GM12878 (cell line): ENCODE measurements at regions not wholly inside any gene's neighbourhood (a gene's known extent, or its start where the extent isn't known, plus 50 kb on each side); places are given as distances from the start of the nearest gene placed in this dataset.

Experiments used
- ATAC-seq: fragments of 200-7000 bp; cut with Tn5 transposase; 3 replicates; pipeline ENCODE4 v1.9.1; 2020; ENCODE audit warnings: mild to moderate bottlenecking, moderate library complexity
- BruUV-seq: library from RNA; stranded (reverse); fragments of 400-500 nt; replicated peaks from 2 replicates; lab custom pipeline; 2021; lab: Mats Ljungman, UMichigan
- CTCF ChIA-PET: fragments of 300-600 bp; sonication (Branson Sonifier 250); formaldehyde crosslinking; extraction: SDS; loops from one replicate; lab custom pipeline; 2021; ENCODE audit warnings: inconsistent platforms; lab: Yijun Ruan, JAX
- POLR2A ChIA-PET: fragments of 350-600 bp; formaldehyde crosslinking; extraction: SDS; loops from one replicate; lab custom pipeline; 2021; ENCODE audit warnings: inconsistent platforms; lab: Charles Lee
- RAD21 ChIA-PET: fragments of 300-600 bp; sonication (Branson Sonifier 250); formaldehyde crosslinking; loops from one replicate; lab custom pipeline; 2023; ENCODE audit warnings: antibody characterized with exemption; ENCODE audit not compliant: unreplicated experiment; lab: Charles Lee
- SMC1A ChIA-PET: fragments of 300-600 bp; sonication (Branson Sonifier 250); formaldehyde crosslinking; loops from one replicate; lab custom pipeline; 2023; ENCODE audit not compliant: unreplicated experiment, uncharacterized antibody; lab: Charles Lee
- DNase-seq: peaks from one replicate; pipeline ENCODE4 v3.0.0-alpha.2; 2011; ENCODE audit warnings: low read depth, low spot score
- FAIRE-seq: peaks from 3 replicates; lab custom pipeline; 2011; peaks lifted over from hg19 to GRCh38; lab: Jason Lieb, UNC
- H2AFZ ChIP-seq: 2 replicates; pipeline ENCODE4 v1.6.0; 2011; ENCODE audit warnings: low read depth, low read length, control low read depth; ENCODE audit not compliant: control insufficient read depth
- H3K27ac ChIP-seq: 2 replicates; pipeline ENCODE4 v1.5.1; 2011; ENCODE audit warnings: control low read depth; ENCODE audit not compliant: control insufficient read depth, insufficient read depth
- H3K27me3 ChIP-seq, 2 experiments: replicated peaks in 1 of 2; 2 replicates each; pipeline versions ENCODE4 v1.6.0 to v1.6.1; 2011; ENCODE audit warnings: low read length in 1 of 2; ENCODE audit not compliant: control insufficient read depth in 2 of 2, insufficient read depth in 2 of 2
- H3K36me3 ChIP-seq, 2 experiments: 2 replicates each; pipeline ENCODE4 v1.5.1; 2011; ENCODE audit warnings: low read length in 1 of 2; ENCODE audit not compliant: control insufficient read depth in 2 of 2, insufficient read depth in 2 of 2
- H3K4me1 ChIP-seq: 2 replicates; pipeline ENCODE4 v1.6.1; 2011; ENCODE audit warnings: mild to moderate bottlenecking, low read length, moderate library complexity, mixed read lengths; ENCODE audit not compliant: control insufficient read depth, insufficient read depth
- H3K4me2 ChIP-seq: 2 replicates; pipeline ENCODE4 v1.6.0; 2011; ENCODE audit warnings: control low read depth; ENCODE audit not compliant: control insufficient read depth, insufficient read depth
- H3K4me3 ChIP-seq: fragments of 200-600 bp; sonication (generic); 2 replicates; pipeline ENCODE4 v1.5.1; 2016
- H3K79me2 ChIP-seq: 2 replicates; pipeline ENCODE4 v1.6.0; 2011; ENCODE audit warnings: low read length; ENCODE audit not compliant: control insufficient read depth, insufficient read depth
- H3K9ac ChIP-seq: 2 replicates; pipeline ENCODE4 v1.8.0; 2011; ENCODE audit warnings: low read length, control low read depth, mixed read lengths; ENCODE audit not compliant: control insufficient read depth, insufficient read depth
- H3K9me3 ChIP-seq: replicated peaks from 3 replicates; pipeline ENCODE4 v1.5.1; 2011; ENCODE audit warnings: mild to moderate bottlenecking, low read length; ENCODE audit not compliant: control insufficient read depth, insufficient read depth
- H4K20me1 ChIP-seq: 2 replicates; pipeline ENCODE4 v1.6.0; 2011; ENCODE audit not compliant: control insufficient read depth, insufficient read depth
- BRCA1 ChIP-seq: IDR thresholded peaks from 2 replicates; pipeline ENCODE4 v1.6.1; 2011; ENCODE audit warnings: low read depth, low read length, improper control_type of control experiment
- HDGF ChIP-seq: fragments of 450-650 bp; IDR thresholded peaks from 2 replicates; pipeline ENCODE4 v1.6.1; 2016; ENCODE audit warnings: antibody characterized with exemption
- MTA2 ChIP-seq: fragments of 450-650 bp; IDR thresholded peaks from 2 replicates; pipeline ENCODE4 v1.6.1; 2016; ENCODE audit warnings: low read depth, mild to moderate bottlenecking, moderate library complexity
- NFYB ChIP-seq: IDR thresholded peaks from 2 replicates; pipeline ENCODE4 v1.6.1; 2011; ENCODE audit warnings: low read depth, mild to moderate bottlenecking, low read length, improper control_type of control experiment, moderate library complexity; ENCODE audit not compliant: insufficient read depth
- RAD51 ChIP-seq: fragments of 450-650 bp; IDR thresholded peaks from 2 replicates; pipeline ENCODE4 v1.6.1; 2016; ENCODE audit warnings: moderate library complexity, mild to moderate bottlenecking, inconsistent platforms
- RBBP5 ChIP-seq: fragments of 200-600 bp; sonication (generic); conservative IDR thresholded peaks from 2 replicates; pipeline ENCODE4 v1.6.1; 2016
- RUNX3 ChIP-seq: IDR thresholded peaks from 2 replicates; pipeline ENCODE4 v1.6.1; 2012; ENCODE audit warnings: low read length, inconsistent platforms
- SMC3 ChIP-seq: IDR thresholded peaks from 2 replicates; pipeline ENCODE4 v1.6.1; 2011; ENCODE audit warnings: low read length, improper control_type of control experiment, borderline replicate concordance
- SREBF1 ChIP-seq: IDR thresholded peaks from 2 replicates; pipeline ENCODE4 v1.6.1; 2012; ENCODE audit warnings: mild to moderate bottlenecking, low read length
- TCF12 ChIP-seq: IDR thresholded peaks from 2 replicates; pipeline ENCODE4 v1.6.1; 2011; ENCODE audit warnings: low read depth, mild to moderate bottlenecking, low read length
- WGBS: methylation state at CpG from one replicate; pipeline ENCODE4 v1.1.6; 2016; ENCODE audit warnings: low lambda C conversion rate; ENCODE audit not compliant: insufficient replicate concordance, insufficient coverage; ENCODE audit errors: missing lambda C conversion rate; 5-methylcytosine and 5-hydroxymethylcytosine counted together
- in situ Hi-C: fragments of 300-500 bp; cut with MboI; formaldehyde crosslinking; loops from 9 replicates; pipeline ENCODE4 v1.14.3; 2018; ENCODE audit warnings: mixed read lengths
- intact Hi-C: fragments of 100-400 bp; cut with micrococcal nuclease; formaldehyde crosslinking; loops from one replicate; pipeline ENCODE4 v1.14.2; 2022; ENCODE audit not compliant: unreplicated experiment
- TF ChIP-seq, protein P1 (sequence below): fragments of 450-650 bp; IDR thresholded peaks from 2 replicates; pipeline ENCODE4 v1.6.1; 2017; ENCODE audit warnings: borderline replicate concordance
- TF ChIP-seq, protein P2 (sequence below): fragments of 450-650 bp; IDR thresholded peaks from 2 replicates; pipeline ENCODE4 v1.6.1; 2014; ENCODE audit warnings: mild to moderate bottlenecking
- TF ChIP-seq, protein P3 (sequence below): fragments of 450-650 bp; formaldehyde crosslinking; IDR thresholded peaks from 2 replicates; pipeline ENCODE4 v1.4.0; 2022; ENCODE audit warnings: mild to moderate bottlenecking, moderate library complexity
- TF ChIP-seq, protein P4 (sequence below): fragments of 450-650 bp; IDR thresholded peaks from 2 replicates; pipeline ENCODE4 v1.6.1; 2017; ENCODE audit warnings: antibody characterized with exemption, mild to moderate bottlenecking, moderate library complexity
- TF ChIP-seq, protein P5 (sequence below): fragments of 450-650 bp; IDR thresholded peaks from 2 replicates; pipeline ENCODE4 v1.6.1; 2017; ENCODE audit warnings: low read depth, mild to moderate bottlenecking, moderate library complexity

DNA sequence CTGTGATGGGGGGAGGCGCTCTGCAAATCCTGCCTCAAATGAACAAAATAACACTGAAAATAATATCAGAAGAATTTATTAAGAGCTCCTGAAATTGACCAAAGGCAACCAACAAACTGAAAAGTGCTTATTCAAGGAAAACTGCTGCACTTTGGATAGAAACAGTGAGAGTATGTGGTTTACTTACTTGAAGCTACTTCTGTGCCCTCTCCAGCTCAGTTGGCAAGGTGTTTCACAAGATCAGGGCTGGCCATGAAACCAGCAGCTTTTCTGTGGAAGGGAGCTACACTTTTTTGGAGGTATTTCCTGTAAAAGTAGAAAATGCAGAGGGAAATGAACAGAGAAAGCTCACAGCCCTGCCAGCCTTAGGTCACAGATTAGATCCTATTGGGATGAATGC is 310.0 kb upstream of the SPAG17 start (continued):
- TF ChIP-seq MTA2 (no peak), HDGF (no peak), RBBP5 (no peak), TCF12 (no peak)
- TF ChIP-seq, protein P1, sequence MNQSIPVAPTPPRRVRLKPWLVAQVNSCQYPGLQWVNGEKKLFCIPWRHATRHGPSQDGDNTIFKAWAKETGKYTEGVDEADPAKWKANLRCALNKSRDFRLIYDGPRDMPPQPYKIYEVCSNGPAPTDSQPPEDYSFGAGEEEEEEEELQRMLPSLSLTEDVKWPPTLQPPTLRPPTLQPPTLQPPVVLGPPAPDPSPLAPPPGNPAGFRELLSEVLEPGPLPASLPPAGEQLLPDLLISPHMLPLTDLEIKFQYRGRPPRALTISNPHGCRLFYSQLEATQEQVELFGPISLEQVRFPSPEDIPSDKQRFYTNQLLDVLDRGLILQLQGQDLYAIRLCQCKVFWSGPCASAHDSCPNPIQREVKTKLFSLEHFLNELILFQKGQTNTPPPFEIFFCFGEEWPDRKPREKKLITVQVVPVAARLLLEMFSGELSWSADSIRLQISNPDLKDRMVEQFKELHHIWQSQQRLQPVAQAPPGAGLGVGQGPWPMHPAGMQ: no peak
- TF ChIP-seq, protein P2, sequence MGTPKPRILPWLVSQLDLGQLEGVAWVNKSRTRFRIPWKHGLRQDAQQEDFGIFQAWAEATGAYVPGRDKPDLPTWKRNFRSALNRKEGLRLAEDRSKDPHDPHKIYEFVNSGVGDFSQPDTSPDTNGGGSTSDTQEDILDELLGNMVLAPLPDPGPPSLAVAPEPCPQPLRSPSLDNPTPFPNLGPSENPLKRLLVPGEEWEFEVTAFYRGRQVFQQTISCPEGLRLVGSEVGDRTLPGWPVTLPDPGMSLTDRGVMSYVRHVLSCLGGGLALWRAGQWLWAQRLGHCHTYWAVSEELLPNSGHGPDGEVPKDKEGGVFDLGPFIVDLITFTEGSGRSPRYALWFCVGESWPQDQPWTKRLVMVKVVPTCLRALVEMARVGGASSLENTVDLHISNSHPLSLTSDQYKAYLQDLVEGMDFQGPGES: no peak
- TF ChIP-seq, protein P3, sequence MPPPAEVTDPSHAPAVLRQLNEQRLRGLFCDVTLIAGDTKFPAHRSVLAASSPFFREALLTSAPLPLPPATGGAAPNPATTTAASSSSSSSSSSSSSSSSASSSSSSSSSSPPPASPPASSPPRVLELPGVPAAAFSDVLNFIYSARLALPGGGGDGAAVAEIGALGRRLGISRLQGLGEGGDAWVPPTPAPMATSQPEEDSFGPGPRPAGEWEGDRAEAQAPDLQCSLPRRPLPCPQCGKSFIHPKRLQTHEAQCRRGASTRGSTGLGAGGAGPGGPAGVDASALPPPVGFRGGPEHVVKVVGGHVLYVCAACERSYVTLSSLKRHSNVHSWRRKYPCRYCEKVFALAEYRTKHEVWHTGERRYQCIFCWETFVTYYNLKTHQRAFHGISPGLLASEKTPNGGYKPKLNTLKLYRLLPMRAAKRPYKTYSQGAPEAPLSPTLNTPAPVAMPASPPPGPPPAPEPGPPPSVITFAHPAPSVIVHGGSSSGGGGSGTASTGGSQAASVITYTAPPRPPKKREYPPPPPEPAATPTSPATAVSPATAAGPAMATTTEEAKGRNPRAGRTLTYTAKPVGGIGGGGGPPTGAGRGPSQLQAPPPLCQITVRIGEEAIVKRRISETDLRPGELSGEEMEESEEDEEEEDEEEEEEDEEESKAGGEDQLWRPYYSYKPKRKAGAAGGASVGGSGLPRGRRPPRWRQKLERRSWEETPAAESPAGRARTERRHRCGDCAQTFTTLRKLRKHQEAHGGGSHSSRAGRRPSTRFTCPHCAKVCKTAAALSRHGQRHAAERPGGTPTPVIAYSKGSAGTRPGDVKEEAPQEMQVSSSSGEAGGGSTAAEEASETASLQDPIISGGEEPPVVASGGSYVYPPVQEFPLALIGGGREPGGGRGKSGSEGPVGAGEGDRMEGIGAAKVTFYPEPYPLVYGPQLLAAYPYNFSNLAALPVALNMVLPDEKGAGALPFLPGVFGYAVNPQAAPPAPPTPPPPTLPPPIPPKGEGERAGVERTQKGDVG (CRISPR knock-in tag): no peak

DNA sequence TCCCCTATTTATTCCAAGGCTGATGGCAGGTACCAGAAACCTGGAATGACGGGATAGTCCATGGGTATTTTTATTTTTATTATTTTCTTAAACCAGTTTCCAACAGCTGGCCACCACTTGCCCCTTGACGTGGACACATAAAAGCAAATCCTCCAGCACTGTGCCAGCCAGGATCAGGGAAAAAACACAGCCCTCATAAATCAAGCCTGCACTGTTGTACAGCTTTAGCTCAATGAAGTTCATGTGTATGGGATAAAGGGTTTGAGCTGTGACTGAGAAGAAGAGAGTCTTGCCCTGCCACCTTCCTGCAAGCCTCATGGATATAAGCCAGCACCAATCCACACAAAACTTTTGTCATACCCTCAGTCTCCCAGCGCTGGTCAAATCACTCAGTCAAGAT is 303.8 kb upstream of the SPAG17 start:
- in situ Hi-C loops: no loop called here
- CTCF ChIA-PET: no interaction called here
- Histone ChIP-seq H4K20me1 (no peaks in the 10 kb centered on the region), H3K4me2 (no peak overlapping the region), H3K36me3 (no peaks in the 10 kb centered on the region), H3K27ac (no peak overlapping the region), H3K79me2 (no peaks in the 10 kb centered on the region), H2AFZ (no peak overlapping the region), H3K4me3 (no peak overlapping the region), H3K9ac (no peak overlapping the region), H3K4me1 (no peaks in the 10 kb centered on the region), H3K9me3 (no peaks in the 10 kb centered on the region), H3K27me3 (no peaks in the 10 kb centered on the region)
- DNase-seq (no peak), ATAC-seq (no peak), FAIRE-seq (no peak)
- intact Hi-C loops: no loop called here
- SMC1A ChIA-PET: no interaction called here
- POLR2A ChIA-PET: no interaction called here
- BruUV-seq: no TSS peak
- RAD21 ChIA-PET: no interaction called here
- WGBS: 0% methylated on average over 3 of the region's 3 CpGs
- TF ChIP-seq SMC3: no peak
- TF ChIP-seq BRCA1: no peak
- no peak for TF ChIP-seq NFYB
- TF ChIP-seq, protein P4, sequence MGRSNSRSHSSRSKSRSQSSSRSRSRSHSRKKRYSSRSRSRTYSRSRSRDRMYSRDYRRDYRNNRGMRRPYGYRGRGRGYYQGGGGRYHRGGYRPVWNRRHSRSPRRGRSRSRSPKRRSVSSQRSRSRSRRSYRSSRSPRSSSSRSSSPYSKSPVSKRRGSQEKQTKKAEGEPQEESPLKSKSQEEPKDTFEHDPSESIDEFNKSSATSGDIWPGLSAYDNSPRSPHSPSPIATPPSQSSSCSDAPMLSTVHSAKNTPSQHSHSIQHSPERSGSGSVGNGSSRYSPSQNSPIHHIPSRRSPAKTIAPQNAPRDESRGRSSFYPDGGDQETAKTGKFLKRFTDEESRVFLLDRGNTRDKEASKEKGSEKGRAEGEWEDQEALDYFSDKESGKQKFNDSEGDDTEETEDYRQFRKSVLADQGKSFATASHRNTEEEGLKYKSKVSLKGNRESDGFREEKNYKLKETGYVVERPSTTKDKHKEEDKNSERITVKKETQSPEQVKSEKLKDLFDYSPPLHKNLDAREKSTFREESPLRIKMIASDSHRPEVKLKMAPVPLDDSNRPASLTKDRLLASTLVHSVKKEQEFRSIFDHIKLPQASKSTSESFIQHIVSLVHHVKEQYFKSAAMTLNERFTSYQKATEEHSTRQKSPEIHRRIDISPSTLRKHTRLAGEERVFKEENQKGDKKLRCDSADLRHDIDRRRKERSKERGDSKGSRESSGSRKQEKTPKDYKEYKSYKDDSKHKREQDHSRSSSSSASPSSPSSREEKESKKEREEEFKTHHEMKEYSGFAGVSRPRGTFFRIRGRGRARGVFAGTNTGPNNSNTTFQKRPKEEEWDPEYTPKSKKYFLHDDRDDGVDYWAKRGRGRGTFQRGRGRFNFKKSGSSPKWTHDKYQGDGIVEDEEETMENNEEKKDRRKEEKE: no peak
- no peak for TF ChIP-seq RAD51
- TF ChIP-seq, protein P5, sequence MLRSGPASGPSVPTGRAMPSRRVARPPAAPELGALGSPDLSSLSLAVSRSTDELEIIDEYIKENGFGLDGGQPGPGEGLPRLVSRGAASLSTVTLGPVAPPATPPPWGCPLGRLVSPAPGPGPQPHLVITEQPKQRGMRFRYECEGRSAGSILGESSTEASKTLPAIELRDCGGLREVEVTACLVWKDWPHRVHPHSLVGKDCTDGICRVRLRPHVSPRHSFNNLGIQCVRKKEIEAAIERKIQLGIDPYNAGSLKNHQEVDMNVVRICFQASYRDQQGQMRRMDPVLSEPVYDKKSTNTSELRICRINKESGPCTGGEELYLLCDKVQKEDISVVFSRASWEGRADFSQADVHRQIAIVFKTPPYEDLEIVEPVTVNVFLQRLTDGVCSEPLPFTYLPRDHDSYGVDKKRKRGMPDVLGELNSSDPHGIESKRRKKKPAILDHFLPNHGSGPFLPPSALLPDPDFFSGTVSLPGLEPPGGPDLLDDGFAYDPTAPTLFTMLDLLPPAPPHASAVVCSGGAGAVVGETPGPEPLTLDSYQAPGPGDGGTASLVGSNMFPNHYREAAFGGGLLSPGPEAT: no peak
- no peak for TF ChIP-seq SREBF1
- TF ChIP-seq RUNX3: no peak
